Urothelium cell line (cell line): ENCODE measurements at regions not wholly inside any gene's neighbourhood (a gene's known extent, or its start where the extent isn't known, plus 50 kb on each side); places are given as distances from the start of the nearest gene placed in this dataset.
"Not testable (repeated sequence)": the region's sequence is repeated elsewhere in the genome, so short reads cannot be mapped to it uniquely, and the experiment has no call there.

ENCODE experiments used
- DNase-seq: peaks from one replicate; pipeline ENCODE4 v3.0.0; 2011; ENCODE audit warnings: low spot score, mixed read lengths
- FAIRE-seq: peaks from 2 replicates; lab custom pipeline; 2011; peaks lifted over from hg19 to GRCh38; lab: Jason Lieb, UNC

DNA sequence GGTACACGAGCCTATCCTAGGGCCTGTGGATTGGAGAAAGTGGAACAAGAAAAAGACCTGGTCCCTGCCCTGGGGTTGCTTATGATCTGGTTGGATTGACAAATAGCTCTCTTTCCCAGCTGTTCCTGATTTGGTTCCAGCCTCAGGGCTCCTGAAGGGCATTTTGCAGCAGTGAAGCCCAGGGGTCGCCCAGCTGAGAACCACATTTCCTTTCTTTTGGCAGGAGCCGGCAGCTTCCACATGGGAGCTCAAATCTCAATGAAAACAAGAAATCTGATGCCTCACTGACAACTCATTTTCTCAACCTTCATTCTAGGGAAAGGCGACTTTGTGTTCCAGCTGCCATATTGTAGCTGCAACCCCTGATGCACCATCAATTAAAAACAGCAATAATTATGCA is 140.6 kb upstream of the CADM1 start:
- DNase-seq = no peak
- no peak for FAIRE-seq

DNA sequence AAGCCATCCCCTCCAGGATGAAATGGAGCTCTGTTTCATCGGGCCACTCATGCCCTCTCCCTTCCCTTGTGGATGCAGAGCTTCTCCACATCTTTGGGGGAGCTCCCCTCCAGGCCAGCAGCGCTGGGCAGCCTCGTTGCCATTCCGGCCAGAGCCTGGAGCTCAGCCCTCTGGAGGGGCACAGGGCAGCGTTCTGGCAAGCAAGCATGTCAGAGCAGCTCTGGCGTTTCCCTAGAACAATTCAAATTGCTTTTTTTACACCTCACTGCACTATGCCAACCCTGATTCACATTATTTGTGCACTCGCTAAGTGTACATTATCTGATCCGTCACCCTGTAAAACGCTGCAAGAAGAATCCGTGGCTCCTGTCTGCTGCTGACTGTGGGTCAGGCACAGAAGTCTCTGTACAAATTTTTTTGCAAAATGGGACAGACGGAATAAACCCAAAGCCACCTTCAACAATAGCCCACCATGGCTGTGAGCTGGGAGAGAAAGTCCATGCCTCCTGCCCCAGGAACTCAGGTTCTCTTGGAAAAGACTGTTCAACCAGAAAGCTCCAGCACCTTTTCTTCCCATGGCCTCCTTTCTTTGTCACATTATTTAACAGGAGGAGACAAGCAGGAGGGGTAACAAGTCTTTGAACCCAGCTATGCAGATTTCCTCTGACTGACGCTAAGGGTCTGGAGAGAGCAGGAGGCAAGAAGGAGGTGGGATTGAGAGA is 139.5 kb upstream of the CADM1 start:
- no peak for DNase-seq
- FAIRE-seq = no peak

DNA sequence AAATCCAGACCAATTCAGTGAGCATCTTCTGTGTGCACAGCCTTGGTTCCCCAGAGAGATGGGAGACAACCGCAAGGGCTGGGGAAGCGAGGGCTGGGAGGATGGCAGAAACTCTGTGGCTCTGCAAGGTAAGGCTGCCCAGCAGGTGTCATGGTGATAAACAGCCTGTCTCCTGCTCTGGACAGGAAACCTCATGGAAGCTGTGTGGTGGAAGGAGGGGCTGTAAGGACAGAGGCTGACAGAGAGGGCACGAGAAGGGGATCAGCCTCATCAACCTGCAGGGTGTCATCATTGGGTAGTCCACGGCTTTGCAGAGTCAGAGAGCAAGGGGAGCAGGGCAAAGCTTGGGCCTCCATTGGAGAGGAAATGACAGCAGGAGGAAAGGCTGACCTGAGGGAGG is 138.4 kb upstream of the CADM1 start:
- no peak for FAIRE-seq
- DNase-seq = no peak

DNA sequence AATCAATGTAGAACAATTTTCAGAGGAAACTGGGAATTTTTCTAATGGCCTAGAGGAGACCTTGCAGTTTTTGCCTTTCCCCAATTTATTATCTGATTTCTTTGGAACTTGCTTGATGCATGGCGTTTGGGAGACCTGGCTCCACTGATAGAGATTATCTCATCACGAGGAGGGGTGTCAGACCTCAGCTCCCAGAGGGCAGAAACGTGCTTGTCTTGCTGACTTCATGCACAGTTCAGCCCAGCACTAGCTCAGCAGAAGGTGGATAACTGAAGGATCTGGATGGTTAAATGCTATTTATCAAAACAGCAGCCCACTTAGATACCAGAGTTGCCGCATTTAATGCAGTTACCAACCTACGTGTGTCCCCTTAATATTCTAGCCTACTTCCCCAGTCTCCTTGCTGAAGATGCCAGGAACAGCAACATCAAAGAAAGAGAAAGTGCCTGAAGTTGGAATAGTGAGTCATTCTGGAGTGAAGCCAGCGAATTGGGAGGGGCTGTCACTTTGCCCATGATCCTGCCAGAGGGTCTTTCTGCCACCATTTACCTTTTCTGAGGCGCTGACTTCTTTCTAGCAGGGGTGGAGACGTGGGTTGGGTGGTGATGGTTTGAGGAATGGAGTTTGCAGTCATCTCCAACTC is 133.5 kb upstream of the CADM1 start:
- DNase-seq (no peak), FAIRE-seq (peak; percentile 27)

DNA sequence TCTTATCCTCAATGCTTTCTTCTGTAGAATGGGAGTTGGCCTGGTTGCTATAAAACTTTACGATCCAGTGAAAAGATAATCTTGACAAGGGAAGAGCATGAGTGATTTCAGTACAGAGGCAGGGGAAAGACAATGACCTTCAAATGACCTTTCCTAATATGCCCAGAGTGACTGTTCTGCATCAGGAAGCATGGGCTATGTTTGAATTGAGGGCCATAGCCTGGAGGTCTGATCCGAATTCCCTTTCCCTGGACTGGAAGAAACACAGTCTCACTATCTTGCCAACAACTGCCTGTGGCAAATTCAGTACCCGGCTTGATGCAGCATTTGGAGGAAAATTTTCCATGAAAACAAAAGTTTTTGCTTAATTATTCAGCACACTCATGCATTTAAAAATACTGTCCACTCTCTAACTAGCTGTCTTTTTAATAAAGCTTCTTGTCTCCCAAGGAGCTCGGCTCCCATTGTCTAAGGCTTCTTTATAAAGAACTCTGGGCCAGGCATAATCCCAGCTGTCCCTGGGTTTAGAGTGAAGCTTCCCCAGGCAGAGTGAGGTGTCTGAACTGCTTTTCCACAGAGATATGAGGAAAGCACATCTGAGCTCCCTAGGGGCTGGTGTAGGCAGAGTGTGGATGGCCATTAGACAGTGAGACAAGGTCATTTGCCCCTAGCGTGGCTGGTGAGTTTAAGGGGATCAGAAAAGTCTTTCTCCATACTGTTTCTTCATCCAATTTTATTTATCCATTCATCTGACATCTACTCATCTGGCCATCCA is 132.7 kb upstream of the CADM1 start:
- FAIRE-seq = no peak
- DNase-seq = no peak

DNA sequence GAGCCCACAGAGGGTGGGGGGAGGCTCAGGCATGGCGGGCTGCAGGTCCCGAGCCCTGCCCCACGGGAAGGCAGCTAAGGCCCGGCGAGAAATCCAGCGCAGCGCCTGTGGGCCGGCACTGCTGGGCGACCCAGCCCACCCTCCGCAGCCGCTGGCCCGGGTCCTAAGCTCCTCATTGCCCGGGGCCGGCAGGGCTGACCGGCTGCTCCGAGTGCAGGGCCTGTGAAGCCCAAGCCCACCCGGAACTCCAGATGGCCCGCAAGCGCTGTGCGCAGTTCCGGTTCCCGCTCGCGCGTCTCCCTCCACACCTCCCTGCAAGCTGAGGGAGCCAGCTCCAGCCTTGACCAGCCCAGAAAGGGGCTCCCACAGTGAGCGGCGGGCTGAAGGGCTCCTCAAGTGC is 129.8 kb upstream of the CADM1 start:
- not testable (repeated sequence) for DNase-seq, FAIRE-seq

DNA sequence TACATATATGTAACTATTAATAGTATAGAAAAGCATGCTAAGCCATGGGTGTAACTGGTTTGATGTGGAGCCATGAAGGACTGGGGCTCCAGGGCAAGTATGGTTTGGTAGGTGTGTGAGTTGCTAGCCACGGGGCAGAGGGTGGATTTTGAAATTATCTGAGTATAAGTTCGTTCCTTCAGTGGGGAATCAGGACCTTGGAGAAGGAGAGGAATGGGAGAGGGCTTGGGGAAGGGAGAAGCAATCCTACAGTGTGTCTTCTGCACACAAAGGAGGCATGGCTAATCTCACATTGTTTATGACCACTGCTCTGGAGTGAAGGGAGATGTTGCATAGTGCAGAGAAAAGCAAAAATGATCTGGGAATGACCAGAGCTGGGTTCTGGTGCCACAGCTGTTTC is 127.8 kb upstream of the CADM1 start:
- no peak for DNase-seq
- peak; percentile 30 for FAIRE-seq

DNA sequence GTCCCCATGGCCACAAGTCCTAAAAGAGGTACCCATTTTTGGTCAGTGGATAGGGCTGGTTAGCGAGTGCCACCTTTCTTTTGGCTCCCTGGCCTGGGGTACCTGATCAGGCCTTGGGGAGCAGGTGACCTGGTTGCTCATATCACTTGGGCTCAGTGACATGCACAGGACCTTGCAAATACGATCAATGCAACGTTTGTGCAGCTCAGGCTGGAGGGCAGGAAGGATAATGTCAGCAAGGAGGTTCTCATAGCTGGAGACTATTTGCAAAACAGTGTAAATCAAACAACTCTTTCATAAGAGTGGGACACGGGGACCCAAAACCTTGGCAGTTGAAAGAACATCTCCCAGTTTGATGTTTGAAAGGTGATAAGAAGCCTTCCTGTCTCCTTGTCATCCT is 127.4 kb upstream of the CADM1 start:
- no peak for DNase-seq
- no peak for FAIRE-seq

DNA sequence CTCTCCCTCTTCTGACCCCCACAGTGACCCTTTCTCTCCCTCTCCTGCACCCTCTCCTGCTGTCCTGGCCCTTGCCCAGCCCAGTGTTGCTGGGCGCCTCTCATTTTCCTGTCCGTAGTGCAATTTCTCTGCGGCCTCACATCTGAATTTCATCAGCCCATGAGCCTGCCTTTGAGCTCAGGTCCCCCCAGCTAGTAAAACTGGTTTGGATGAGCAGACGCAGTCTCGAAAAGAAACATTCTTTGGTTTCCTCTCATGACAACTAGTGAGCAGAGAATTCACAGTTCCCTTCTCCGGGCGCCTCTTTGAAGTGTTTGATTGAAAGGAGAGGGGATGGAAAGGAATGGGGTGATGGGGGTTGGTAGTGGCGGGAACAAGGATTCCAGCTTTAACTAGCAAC is 126.0 kb upstream of the CADM1 start:
- DNase-seq (no peak), FAIRE-seq (no peak)

DNA sequence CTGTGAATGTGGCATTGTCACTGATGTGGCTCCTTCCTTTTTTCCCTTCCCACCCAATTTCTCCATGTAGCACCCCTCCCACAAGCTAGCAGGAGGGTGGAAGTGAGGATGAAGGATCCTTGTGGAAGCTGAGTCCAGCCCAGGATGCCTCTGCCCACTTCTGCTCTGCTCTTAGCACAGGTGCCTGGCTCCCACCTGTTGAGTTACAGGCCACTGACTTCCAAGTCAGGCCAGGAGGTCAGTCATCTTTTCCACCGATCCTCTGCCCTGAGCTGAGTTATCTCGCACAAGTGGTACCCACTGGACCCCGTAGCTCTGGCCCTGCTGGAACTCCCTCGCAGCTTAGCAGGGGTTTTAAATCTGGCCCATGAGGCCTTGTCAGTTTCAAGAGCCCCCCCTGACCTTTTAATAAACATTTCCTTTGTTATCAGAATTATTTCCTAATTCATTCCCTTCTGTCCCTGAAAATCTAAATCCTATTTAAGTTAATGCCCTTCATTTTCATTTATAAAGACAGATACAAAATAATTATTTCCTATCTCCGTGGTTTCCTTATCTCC is 125.3 kb upstream of the CADM1 start:
- FAIRE-seq (no peak), DNase-seq (no peak)

DNA sequence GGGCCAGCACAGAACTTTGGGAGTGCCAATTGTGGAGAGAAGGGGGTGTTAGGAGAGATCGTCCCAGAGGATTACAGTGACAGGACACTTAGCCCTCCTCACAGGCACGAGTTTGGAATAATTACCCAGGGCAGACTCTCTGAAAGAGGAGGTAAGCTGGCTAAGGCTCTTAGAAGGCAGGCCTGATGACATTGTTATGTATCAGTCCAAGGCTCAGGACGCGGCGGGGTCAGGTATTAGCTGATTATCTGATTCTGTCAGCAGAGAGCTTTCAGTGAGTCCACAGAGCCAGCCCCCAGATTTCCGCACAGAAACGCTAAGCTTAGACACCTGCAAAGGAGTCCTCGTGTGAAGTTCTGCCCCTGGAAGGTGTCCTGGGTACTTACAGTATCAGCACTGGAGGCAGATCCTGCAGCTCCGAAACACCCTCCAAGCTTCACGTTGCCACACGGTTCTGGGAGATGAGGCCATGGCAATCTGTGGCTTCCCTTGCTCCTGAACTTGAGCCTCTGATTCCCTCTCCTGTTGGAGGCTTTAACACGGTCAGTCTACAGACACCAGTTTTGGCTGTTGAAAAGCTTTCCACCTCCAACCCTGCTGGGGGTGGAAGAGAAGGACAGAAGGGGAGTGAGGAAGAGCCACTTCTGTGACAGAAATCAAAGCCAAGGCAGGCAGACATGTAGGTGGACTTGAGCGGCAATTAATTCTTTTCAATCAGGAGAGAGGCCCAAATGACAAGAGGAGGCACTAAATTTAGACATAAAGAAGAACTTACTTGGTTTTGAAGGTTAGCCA is 123.6 kb upstream of the CADM1 start:
- DNase-seq (no peak), FAIRE-seq (no peak)

DNA sequence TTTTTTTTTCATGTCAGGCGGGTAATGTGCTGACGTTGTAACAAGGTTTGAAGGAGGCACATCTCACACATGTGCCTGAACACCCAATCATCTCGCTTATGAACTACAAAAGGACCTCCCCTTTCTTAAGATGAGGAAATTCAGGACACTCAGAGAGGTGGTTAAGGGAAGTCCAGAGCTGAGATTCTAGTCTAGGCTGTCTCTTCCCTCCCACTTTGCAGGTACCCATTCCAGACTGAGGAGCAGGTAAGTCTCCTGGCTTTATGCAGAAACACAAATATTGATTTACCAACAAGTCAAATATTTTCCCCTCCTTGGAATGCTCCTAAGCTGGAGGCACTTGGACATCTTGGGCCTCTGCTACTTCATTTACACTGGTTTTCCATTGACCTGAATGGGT is 122.9 kb upstream of the CADM1 start:
- DNase-seq = no peak
- FAIRE-seq = no peak

DNA sequence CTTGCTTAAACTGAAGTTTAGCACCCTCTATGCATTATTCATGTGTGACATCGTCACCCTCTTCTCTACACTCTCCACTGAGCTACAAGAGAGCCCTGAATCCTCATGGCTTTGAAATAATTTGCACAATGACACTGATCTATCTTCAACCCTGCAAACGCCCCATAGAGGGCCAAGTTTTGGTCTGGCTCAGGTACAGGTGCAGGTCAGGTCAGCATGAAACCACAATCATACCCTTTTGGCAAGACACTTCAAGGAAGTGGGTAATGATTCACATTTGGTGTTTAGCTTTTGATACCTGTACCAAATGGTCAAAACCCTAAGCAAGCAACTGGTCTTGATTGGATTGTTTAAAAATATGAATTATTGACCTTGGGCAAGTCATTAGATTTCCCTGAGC is 122.2 kb upstream of the CADM1 start:
- DNase-seq = no peak
- no peak for FAIRE-seq

DNA sequence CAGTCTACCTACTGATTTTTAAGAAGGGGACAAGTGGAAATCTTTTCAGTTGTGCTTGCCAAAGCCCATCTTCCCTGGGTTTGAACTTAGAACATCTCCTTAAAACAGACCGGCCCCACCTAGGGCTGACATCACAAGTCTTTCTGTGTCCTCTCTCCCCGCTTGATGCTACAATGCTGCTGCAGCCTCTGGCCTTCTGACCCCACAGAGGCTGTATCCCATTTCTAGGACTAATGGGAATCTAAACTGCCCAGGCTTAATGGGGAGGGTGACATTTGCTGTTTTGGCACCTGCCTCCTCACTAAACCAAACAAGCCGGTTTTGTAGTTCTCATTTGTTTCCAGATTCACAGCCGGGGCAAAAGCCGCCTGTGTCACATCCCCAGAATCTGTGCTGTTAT is 121.3 kb upstream of the CADM1 start:
- FAIRE-seq (no peak), DNase-seq (no peak)

DNA sequence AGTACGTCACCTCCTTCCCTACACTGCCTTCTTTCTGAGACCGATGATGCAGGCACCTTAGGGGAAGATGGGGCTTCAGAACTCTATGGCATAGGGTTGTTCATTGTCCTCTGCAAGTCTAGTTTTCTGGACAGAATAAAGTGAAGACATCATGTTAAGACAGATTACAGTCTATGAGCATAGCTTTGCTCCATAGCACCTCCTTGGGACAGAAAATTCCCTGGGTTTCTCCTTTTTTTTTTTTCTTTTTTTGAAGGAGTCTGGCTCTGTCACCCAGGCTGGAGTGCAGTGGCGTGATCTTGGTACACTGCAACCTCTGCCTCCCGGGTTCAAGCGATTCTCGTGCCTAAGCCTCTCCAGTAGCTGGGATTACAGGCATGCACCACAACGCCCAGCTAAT is 119.8 kb upstream of the CADM1 start:
- peak; percentile 52 for FAIRE-seq

DNA sequence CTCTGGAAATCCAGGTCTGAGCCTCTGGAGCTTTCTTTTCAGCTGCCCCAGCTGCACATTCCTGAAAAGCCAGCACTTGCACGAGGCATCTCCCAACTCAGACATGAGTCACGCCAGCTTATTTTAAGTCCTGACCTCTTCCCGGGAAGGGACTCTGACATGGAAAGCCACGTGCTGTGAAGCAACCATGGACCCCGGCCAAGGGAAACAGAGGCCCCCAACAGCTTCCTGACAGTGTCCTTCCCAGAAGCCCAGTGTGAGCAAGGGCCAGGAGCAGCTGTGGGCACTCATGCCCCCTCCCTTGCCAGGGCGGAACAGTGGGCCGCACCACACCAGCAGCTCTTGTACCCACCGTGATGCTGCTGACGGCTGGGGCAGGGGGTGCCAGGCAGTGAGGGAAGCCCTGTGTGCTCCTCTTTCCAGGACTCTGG is 118.8 kb upstream of the CADM1 start:
- DNase-seq (peak; percentile 96), FAIRE-seq (peak; percentile 65)

More for the DNA sequence above, 119.8 kb upstream of the CADM1 start:
- no peak for DNase-seq

DNA sequence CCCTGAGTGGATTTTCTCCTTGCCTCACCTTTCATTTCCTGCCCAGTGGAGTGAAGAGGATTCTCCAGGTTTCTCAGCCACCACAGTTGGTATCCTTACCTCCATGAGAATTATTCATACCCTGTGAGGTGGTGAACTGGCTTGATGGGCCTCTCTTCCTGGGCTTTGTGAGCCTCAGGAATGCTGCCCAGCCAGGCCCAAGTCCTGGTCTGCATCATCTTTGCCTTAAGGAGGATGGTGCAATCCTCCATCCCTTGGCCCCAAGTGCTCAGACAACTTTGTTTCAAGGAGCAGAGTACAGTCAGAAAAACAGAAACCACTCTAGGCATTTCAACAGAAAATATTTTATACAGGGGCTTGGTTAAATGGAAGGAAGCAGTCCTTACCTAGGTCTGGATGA is 114.2 kb upstream of the CADM1 start:
- DNase-seq (no peak), FAIRE-seq (no peak)

DNA sequence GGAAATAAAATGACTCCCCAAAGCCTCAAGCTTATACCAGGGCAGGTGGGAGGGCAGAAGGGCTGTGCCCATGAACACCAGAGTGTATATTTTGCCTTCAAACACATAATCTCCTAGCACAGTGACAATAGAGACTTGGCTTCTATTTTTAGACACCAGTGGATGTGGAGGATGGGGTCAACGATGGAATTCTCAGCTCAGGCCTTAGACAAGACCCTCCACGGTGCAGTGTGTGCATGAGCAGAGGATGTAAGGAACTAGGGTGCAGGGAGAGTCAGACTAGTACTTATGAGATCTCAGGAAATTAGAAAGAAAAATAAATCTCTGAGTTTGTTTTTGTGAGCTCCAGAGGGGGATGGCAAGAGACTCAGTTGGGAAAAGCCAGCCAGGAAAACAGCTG is 113.6 kb upstream of the CADM1 start:
- DNase-seq (no peak), FAIRE-seq (no peak)

DNA sequence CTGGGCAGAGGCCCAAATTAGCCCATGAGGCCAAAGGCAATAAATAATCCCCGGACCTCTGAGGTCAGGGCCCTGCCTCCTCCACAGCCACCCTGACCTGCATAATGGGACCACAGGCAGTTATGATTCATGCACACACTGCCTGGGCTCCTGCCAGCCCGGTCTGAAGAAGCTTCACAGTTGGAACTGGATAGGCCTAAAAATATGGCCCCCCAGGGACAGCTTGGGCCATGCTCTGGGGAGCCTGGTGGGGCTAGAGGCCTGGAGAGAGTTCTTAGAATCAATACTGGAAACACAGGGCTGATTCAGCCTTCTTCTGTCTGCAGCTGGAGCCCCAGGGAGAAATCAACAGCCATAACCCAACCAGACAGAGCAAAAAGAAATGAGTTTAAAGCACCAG is 112.8 kb upstream of the CADM1 start:
- DNase-seq = peak; percentile 84
- peak; percentile 87 for FAIRE-seq

DNA sequence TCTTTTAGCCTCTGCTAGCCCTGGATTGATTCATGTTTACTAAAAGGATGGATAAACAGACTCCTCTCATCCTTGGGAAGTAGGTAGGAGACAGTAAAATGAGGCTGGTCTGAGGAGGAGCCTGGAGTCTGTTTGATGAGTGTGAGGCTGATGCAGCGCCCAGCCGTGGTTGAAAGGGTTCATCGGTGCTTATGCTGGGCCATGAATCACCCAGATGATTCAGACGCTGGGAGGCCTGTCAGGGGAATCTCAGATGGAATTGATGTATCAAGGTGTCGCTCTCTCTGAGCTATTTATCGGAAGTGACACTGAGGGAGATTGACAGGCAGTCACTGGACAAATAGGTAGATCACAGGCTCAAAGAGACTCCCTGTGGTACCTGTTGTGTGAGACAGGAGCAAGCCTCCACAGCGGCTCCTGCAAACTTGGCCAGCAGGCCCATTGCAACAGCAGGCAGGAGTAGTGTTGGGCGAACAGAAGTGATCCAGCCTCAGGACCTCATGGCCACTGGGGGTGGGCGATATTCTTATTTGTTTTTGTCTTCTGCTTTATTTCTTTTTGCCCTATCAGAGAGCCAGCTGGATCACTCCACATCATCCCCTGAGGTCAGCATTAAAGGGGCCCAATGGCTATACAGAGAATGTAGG is 109.9 kb upstream of the CADM1 start:
- FAIRE-seq = peak; percentile 92
- peak; percentile 91 for DNase-seq
